Upper lobe of left lung (tissue), 4 donors: ENCODE measurements at regions not wholly inside any gene's neighbourhood (a gene's known extent, or its start where the extent isn't known, plus 50 kb on each side); places are given as distances from the start of the nearest gene placed in this dataset.
A peak's percentile ranks its signal among the peaks of the same experiment; 100 is the strongest.

Experiments used
- CTCF ChIP-seq, 6 experiments: fragments of 450-650 bp in 4 of 6; fragments of 200-600 bp in 2 of 6; sonication (generic) in 2 of 6; IDR thresholded peaks; one replicate each; pipeline ENCODE4 v1.5.1; 2016 to 2019; ENCODE audit warnings: antibody characterized with exemption in 6 of 6
- POLR2A ChIP-seq, 4 donors: fragments of 450-650 bp; IDR thresholded peaks; one replicate each; pipeline ENCODE4 v1.5.1; 2016 to 2017; ENCODE audit warnings: antibody characterized with exemption in 4 of 4, mild to moderate bottlenecking in 2 of 4

GRCh38 chr11:32006799-32007388, 84.0 kb upstream of the RCN1 start:
- TF ChIP-seq CTCF (IDR thresholded peaks at IDR 0.05) = peak in 5 of 6 experiments; percentile 14 to 45 (median 24)
- no peak for TF ChIP-seq POLR2A (IDR thresholded peaks at IDR 0.05)
